HUDEP-2 (cell line): ENCODE measurements at regions not wholly inside any gene's neighbourhood (a gene's known extent, or its start where the extent isn't known, plus 50 kb on each side); places are given as distances from the start of the nearest gene placed in this dataset.
"Not testable (repeated sequence)": the region's sequence is repeated elsewhere in the genome, so short reads cannot be mapped to it uniquely, and the experiment has no call there.

ENCODE experiments used
- DNase-seq, 76 experiments: peaks; one replicate each; lab custom pipeline; 2025; ENCODE audit not compliant: unreplicated experiment in 76 of 76; lab: John Stamatoyannopoulos, UW

GRCh38 chr12:18840997-18841396, 103.1 kb downstream of the CAPZA3 start:
- not testable (repeated sequence) for DNase-seq

GRCh38 chr12:18849080-18849479, 111.2 kb downstream of the CAPZA3 start:
- no peak for DNase-seq

- no peak for DNase-seq
Measured at GRCh38 chr12:18849761-18850160, 111.8 kb downstream of the CAPZA3 start.

- no peak for DNase-seq
Measured at GRCh38 chr12:18850752-18851151, 112.8 kb downstream of the CAPZA3 start.

- DNase-seq: no peak
Measured at GRCh38 chr12:18851271-18851670, 113.4 kb downstream of the CAPZA3 start.

GRCh38 chr12:18853570-18854366, 115.8 kb downstream of the CAPZA3 start:
- no peak for DNase-seq

GRCh38 chr12:18857656-18858055, 119.7 kb downstream of the CAPZA3 start:
- no peak for DNase-seq

- no peak for DNase-seq
Measured at GRCh38 chr12:18859400-18859799, 121.5 kb downstream of the CAPZA3 start.

GRCh38 chr12:18861287-18861858, 123.5 kb downstream of the CAPZA3 start:
- peak in 7 of 76 experiments; percentile 4 to 37 (median 14) for DNase-seq

- no peak for DNase-seq
Measured at GRCh38 chr12:18863769-18864500, 126.0 kb downstream of the CAPZA3 start.

GRCh38 chr12:18864900-18865561, 127.1 kb downstream of the CAPZA3 start:
- peak in 1 of 76 experiments; percentile 8 for DNase-seq

GRCh38 chr12:18868717-18869116, 130.8 kb downstream of the CAPZA3 start:
- DNase-seq: no peak

- no peak for DNase-seq
Measured at GRCh38 chr12:18872770-18873169, 134.9 kb downstream of the CAPZA3 start.

GRCh38 chr12:18878676-18879180, 140.8 kb downstream of the CAPZA3 start:
- DNase-seq: no peak

- DNase-seq: no peak
Measured at GRCh38 chr12:18882690-18883089, 144.8 kb downstream of the CAPZA3 start.

- no peak for DNase-seq
Measured at GRCh38 chr12:18886962-18887361, 149.0 kb downstream of the CAPZA3 start.

- no peak for DNase-seq
Measured at GRCh38 chr12:18887368-18887767, 149.4 kb downstream of the CAPZA3 start.

GRCh38 chr12:18888047-18888446, 150.1 kb downstream of the CAPZA3 start:
- DNase-seq: no peak

- DNase-seq: not testable (repeated sequence)
Measured at GRCh38 chr12:18890621-18891020, 152.7 kb downstream of the CAPZA3 start.

GRCh38 chr12:18895540-18895939, 157.6 kb downstream of the CAPZA3 start:
- no peak for DNase-seq

- peak in 1 of 76 experiments; percentile 2 for DNase-seq
Measured at GRCh38 chr12:18895946-18896345, 158.0 kb downstream of the CAPZA3 start.
